NK-92 treated with Interleukin-12 subunit alpha and Interleukin-12 subunit beta, amount 100 ng/mL, for 24 hours (cell line): ENCODE measurements at regions not wholly inside any gene's neighbourhood (a gene's known extent, or its start where the extent isn't known, plus 50 kb on each side); places are given as distances from the start of the nearest gene placed in this dataset.

Experiments used
- DNase-seq: peaks from one replicate; lab custom pipeline; 2025; lab: John Stamatoyannopoulos, UW

GRCh38 chr11:128095466-128095981 is 491.8 kb downstream of the ETS1 start:
- no peak for DNase-seq

- no peak for DNase-seq
These were observed 493.7 kb downstream of the ETS1 start for GRCh38 chr11:128093689-128094088.

GRCh38 chr11:128089962-128090361 is 497.4 kb downstream of the ETS1 start:
- no peak for DNase-seq

GRCh38 chr11:128086794-128087193 is 500.6 kb downstream of the ETS1 start:
- no peak for DNase-seq

GRCh38 chr11:128085276-128085675 is 502.1 kb downstream of the ETS1 start:
- no peak for DNase-seq

- no peak for DNase-seq
These were observed 504.8 kb downstream of the ETS1 start for GRCh38 chr11:128082574-128082973.

GRCh38 chr11:128069665-128070064 is 517.7 kb downstream of the ETS1 start:
- DNase-seq = no peak

- DNase-seq = no peak
These were observed 519.6 kb downstream of the ETS1 start for GRCh38 chr11:128067780-128068179.

GRCh38 chr11:128066399-128066798 is 521.0 kb downstream of the ETS1 start:
- DNase-seq = no peak

GRCh38 chr11:128061281-128061871 is 526.0 kb downstream of the ETS1 start:
- no peak for DNase-seq

- no peak for DNase-seq
These were observed 528.7 kb downstream of the ETS1 start for GRCh38 chr11:128058580-128059208.

- DNase-seq = no peak
These were observed 529.5 kb downstream of the ETS1 start for GRCh38 chr11:128057786-128058395.

GRCh38 chr11:128055576-128056217 is 531.7 kb downstream of the ETS1 start:
- no peak for DNase-seq

GRCh38 chr11:128053981-128054931 is 533.1 kb downstream of the ETS1 start:
- no peak for DNase-seq

GRCh38 chr11:128052912-128053641 is 534.3 kb downstream of the ETS1 start:
- DNase-seq = no peak

- no peak for DNase-seq
These were observed 539.2 kb downstream of the ETS1 start for GRCh38 chr11:128048121-128048520.

GRCh38 chr11:128047026-128047425 is 540.3 kb downstream of the ETS1 start:
- DNase-seq = no peak

- no peak for DNase-seq
These were observed 541.1 kb downstream of the ETS1 start for GRCh38 chr11:128046213-128046612.

- DNase-seq = no peak
These were observed 542.1 kb downstream of the ETS1 start for GRCh38 chr11:128045094-128045725.

GRCh38 chr11:128042290-128042751 is 545.0 kb downstream of the ETS1 start:
- no peak for DNase-seq
